HuH-7 (cell line): ENCODE measurements at regions not wholly inside any gene's neighbourhood (a gene's known extent, or its start where the extent isn't known, plus 50 kb on each side); places are given as distances from the start of the nearest gene placed in this dataset.
"Not testable (repeated sequence)": the region's sequence is repeated elsewhere in the genome, so short reads cannot be mapped to it uniquely, and the experiment has no call there.

Experiments used
- DNase-seq: peaks from one replicate; pipeline ENCODE4 v3.0.0; 2011; ENCODE audit warnings: low spot score

DNA sequence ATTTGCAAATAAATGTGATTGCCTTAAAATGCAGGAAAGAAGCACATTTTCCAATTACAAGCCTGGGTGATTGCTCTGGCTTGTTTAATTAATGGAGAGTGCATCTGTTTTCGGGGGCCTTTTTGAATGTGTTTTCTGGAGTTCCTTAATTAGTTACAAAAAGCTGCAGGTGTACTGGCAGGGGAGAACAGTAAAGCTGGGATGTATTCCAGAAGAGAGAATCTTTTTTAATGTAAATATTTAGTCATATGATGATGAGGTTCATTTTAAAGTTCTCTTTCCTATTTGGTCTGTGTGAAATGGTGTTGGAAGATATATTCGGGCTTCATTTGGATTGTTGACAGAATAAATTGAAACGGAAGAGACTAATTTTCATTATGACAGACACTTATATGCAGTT lies 70.9 kb upstream of the N4BP1 start:
- no peak for DNase-seq

DNA sequence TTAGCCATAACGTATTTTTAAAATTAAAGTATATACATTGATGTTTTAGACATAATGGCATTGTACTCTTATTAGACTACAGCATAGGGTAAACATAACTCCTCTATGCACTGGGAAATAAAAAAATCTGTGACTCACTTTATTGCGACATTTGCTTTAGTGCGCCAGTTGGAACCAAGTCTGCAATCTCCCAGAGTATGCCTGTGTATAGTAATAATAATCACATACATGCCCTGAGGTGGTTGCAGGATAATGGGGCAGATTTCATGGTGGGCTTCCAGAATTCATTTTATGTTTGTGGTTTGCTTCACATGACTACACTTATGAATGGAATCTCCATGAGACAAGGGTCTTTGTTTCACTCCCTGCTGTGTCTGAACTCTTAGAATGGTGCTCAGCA lies 66.9 kb upstream of the N4BP1 start:
- DNase-seq = no peak

DNA sequence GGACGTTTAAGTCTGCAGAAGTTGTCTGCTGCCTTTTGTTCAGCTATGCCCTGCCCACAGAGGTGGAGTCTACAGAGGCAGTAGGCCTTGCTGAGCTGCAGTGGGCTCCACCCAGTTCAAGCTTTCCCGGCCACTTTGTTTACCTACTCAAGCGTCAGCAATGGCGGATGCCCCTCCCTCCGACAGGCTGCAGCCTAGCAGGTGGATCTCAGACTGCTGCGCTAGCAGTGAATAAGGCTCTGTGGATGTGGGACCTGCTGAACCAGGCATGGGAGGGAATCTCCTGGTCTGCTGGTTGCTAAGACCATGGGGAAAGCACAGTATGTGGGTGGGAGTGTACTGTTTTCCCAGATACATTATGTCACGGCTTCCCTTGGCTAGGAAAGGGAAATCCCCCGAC lies 58.2 kb upstream of the N4BP1 start:
- DNase-seq = not testable (repeated sequence)

DNA sequence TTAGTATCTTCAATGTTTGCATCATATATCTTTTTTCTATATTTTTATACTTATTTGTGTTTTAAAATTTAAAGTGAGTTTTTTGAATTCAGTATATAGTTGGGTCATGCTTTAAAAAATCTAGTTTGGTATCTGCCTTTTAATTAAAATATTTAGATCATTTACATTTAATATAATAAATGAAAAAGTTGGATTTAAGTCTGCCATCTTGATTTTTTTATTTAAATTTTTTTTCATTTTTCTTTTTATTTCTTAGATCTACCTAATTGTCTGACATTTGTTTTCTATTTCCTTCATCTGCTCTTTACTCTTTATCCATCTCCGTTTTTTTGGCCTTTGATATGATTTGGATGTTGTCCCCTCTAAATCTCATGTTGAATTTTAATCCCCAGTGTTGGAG lies 50.0 kb upstream of the N4BP1 start:
- no peak for DNase-seq
